ENCODE measurements at regions not wholly inside any gene's neighbourhood (a gene's known extent, or its start where the extent isn't known, plus 50 kb on each side); places are given as distances from the start of the nearest gene placed in this dataset.

DNA sequence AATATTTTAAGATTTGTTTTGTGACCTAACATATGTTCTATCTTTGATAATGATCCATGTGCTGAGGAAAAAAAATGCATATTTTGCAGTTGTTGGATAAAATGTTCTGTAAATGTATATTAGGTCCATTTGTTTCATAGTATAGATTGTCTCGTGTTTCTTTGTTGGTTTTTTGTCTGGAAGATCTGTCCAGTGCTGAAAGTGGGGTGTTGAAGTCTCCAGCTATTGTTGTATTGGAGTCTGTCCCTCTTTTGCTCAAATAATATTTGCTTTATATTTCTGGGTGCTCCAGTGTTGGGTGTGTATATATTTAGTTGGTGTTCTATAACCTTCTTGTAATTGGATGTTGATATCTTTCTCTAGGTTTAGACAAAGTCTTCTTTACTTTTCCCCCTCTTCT, 53.2 kb upstream of the FRMPD3 start:
- Histone ChIP-seq H3K27ac (no peak overlapping the region), H3K27me3 (replicated peaks in 1 of 7) (peaks cover 0 to 19% (median 0%) of the 10 kb centered on the region in 7 donors), H3K36me3 (no peaks in the 10 kb centered on the region), H3K4me1 (no peaks in the 10 kb centered on the region), H3K4me3 (no peak overlapping the region), H3K9me3 (peaks cover 0 to 16% (median 1%) of the 10 kb centered on the region in 8 donors)
- WGBS, 5 donors, result 41 to 67% (median 53%) methylated on average over 1 of the region's 1 CpG
- intact Hi-C loops (cut with DNase I; ENCODE audit: low total_unique reads), result no loop called here
- TF ChIP-seq CTCF (IDR thresholded peaks at IDR 0.05 in 8 of 11, conservative IDR thresholded peaks at IDR 0.05 in 3 of 11) (no peak), POLR2A (IDR thresholded peaks at IDR 0.05) (no peak), POLR2AphosphoS5 (IDR thresholded peaks at IDR 0.05) (no peak)
- DNase-seq, result no peak

DNA sequence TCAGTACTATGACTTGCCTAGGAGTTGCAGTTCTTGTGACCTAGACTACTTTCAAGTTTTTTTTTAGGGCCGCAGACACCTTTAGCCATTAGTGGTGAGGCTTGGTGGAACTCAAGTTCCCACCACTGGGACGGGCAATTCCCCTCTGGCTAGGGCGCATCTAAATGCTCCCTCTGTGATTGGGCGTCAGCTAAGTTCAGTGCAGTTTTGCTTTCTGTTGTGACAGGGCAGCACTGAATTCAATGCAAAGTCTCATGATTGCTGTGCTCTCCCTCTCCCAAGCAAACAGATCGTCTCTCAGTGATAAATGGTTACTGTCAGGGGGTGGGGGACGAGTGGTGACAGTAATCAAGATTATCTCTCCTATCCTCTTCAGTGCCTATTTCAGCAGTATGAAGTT, 52.7 kb upstream of the FRMPD3 start:
- intact Hi-C loops (cut with DNase I; ENCODE audit: low total_unique reads), result no loop called here
- H3K36me3 ChIP-seq, result no peaks in the 10 kb centered on the region
- WGBS, 5 donors, result 56 to 72% (median 60%) methylated on average over 4 to 6 of the region's 6 CpGs
- H3K9me3 ChIP-seq, result peaks cover 0 to 16% (median 1%) of the 10 kb centered on the region in 8 donors
- TF ChIP-seq POLR2A (IDR thresholded peaks at IDR 0.05) (no peak), POLR2AphosphoS5 (IDR thresholded peaks at IDR 0.05) (no peak), CTCF (IDR thresholded peaks at IDR 0.05 in 8 of 11, conservative IDR thresholded peaks at IDR 0.05 in 3 of 11) (no peak)
- H3K4me3 ChIP-seq, result no peak overlapping the region
- peaks cover 0 to 19% (median 0%) of the 10 kb centered on the region in 7 donors for H3K27me3 ChIP-seq (replicated peaks in 1 of 7)
- no peak for DNase-seq
- H3K27ac ChIP-seq, result no peak overlapping the region
- H3K4me1 ChIP-seq, result no peaks in the 10 kb centered on the region

- TF ChIP-seq POLR2A (IDR thresholded peaks at IDR 0.05) (no peak), CTCF (IDR thresholded peaks at IDR 0.05 in 8 of 11, conservative IDR thresholded peaks at IDR 0.05 in 3 of 11) (no peak)
- Histone ChIP-seq H3K27me3 (replicated peaks in 1 of 7) (peaks cover 0 to 19% (median 0%) of the 10 kb centered on the region in 7 donors), H3K4me1 (no peaks in the 10 kb centered on the region), H3K27ac (no peak overlapping the region), H3K36me3 (no peaks in the 10 kb centered on the region), H3K9me3 (peaks cover 0 to 16% (median 1%) of the 10 kb centered on the region in 8 donors), H3K4me3 (no peak overlapping the region)
- intact Hi-C loops (cut with DNase I; ENCODE audit: low total_unique reads), result no loop called here
- DNase-seq, result no peak
These were observed 51.3 kb upstream of the FRMPD3 start for GRCh38 chrX:107398115-107398514.

Measured in spleen (tissue), 11 donors.